LNCAP (cell line): ENCODE measurements at regions not wholly inside any gene's neighbourhood (a gene's known extent, or its start where the extent isn't known, plus 50 kb on each side); places are given as distances from the start of the nearest gene placed in this dataset.

Experiments
- CTCF ChIP-seq: fragments of 450-650 bp; IDR thresholded peaks from 2 replicates; pipeline ENCODE4 v1.5.1; 2017; ENCODE audit warnings: mild to moderate bottlenecking

- no peak for TF ChIP-seq CTCF
Observed at GRCh38 chrX:39967348-39967747, 130.4 kb downstream of the BCOR start.

DNA sequence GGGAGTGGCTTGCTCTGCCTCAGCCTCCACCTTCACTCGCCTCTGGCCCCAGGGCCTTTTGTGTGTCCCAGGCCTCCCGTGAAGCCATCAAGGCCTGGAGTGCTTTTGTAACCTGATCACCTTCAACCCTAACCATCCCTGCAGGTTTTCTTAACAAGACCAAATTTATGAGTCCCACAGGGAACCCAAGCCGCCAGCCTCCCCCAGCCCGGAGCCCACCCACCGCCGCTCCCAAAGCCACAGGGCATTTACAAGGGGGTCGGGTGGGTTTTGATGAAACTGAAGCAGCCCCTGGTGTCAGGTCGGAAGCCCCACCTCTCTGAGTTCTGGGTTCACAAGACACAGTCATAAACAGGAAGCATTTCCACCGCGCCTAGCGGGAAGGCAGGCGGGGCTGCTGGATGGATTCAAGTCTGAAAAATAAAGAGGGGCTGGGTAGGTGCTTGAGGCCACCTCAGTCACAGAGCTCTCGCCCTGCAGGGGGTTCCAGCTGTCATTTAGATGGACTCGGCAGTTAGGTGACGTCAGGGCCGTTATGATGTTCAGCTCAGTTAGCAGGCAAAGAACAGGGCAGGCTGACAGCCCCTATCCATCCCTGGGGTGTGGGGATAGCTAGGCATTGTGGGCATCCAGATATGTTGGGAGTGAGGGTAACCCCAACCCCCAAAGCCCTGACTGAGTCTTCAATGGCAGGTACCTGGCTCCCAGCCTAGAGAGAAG, 128.5 kb downstream of the BCOR start:
- TF ChIP-seq CTCF: no peak

GRCh38 chrX:39969819-39970504, 127.8 kb downstream of the BCOR start:
- TF ChIP-seq CTCF: no peak

DNA sequence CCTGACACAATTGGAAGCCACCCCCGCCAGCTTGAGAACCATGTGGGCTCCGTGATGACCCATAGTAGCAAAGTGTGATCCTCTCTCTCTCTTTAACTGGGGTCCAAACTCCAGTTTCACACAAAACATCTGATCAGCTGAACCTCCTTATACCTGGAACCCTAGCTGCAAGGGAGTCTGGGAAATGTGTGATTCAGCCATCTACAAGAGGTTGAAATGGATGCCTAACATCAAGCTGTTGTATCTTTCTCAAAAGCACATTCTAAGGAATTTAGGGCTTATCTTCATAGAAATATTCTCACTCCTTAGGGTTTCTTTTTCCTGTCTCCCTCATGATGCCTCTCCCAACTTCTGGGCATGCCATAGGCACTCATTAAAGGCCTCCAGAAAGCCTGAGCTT, 126.0 kb downstream of the BCOR start:
- TF ChIP-seq CTCF: no peak

GRCh38 chrX:39972340-39972739, 125.4 kb downstream of the BCOR start:
- no peak for TF ChIP-seq CTCF

- TF ChIP-seq CTCF: no peak
Observed at GRCh38 chrX:39973810-39974209, 123.9 kb downstream of the BCOR start.

GRCh38 chrX:39974270-39974669, 123.5 kb downstream of the BCOR start:
- no peak for TF ChIP-seq CTCF
